Mesothelial cell of epicardium (in vitro differentiated cells): ENCODE measurements at regions not wholly inside any gene's neighbourhood (a gene's known extent, or its start where the extent isn't known, plus 50 kb on each side); places are given as distances from the start of the nearest gene placed in this dataset.

Experiments used
- DNase-seq, 2 experiments: peaks; one replicate each; pipeline ENCODE4 v3.0.0; 2021; ENCODE audit warnings: low spot score in 2 of 2; ENCODE audit not compliant: unreplicated experiment in 2 of 2
- H3K27ac Mint-ChIP-seq: 2 replicates; pipeline ENCODE4 v1.8.0; 2021; ENCODE audit warnings: mixed read lengths
- H3K27me3 Mint-ChIP-seq: 2 replicates; pipeline ENCODE4 v1.8.0; 2021; ENCODE audit warnings: low read depth, mixed read lengths
- H3K36me3 Mint-ChIP-seq: 2 replicates; pipeline ENCODE4 v1.8.0; 2021; ENCODE audit warnings: mixed read lengths
- H3K4me1 Mint-ChIP-seq: 2 replicates; pipeline ENCODE4 v1.8.0; 2021; ENCODE audit warnings: mixed read lengths
- H3K4me3 Mint-ChIP-seq: 2 replicates; pipeline ENCODE4 v1.8.0; 2021; ENCODE audit warnings: mild to moderate bottlenecking, moderate library complexity, mixed read lengths
- H3K9me3 Mint-ChIP-seq: 2 replicates; pipeline ENCODE4 v1.8.0; 2021; ENCODE audit warnings: mixed read lengths
- CTCF ChIP-seq: fragments of 200-600 bp; sonication (generic); IDR thresholded peaks from one replicate; pipeline ENCODE4 v1.5.0; 2021; ENCODE audit warnings: antibody characterized with exemption; ENCODE audit not compliant: unreplicated experiment

DNA sequence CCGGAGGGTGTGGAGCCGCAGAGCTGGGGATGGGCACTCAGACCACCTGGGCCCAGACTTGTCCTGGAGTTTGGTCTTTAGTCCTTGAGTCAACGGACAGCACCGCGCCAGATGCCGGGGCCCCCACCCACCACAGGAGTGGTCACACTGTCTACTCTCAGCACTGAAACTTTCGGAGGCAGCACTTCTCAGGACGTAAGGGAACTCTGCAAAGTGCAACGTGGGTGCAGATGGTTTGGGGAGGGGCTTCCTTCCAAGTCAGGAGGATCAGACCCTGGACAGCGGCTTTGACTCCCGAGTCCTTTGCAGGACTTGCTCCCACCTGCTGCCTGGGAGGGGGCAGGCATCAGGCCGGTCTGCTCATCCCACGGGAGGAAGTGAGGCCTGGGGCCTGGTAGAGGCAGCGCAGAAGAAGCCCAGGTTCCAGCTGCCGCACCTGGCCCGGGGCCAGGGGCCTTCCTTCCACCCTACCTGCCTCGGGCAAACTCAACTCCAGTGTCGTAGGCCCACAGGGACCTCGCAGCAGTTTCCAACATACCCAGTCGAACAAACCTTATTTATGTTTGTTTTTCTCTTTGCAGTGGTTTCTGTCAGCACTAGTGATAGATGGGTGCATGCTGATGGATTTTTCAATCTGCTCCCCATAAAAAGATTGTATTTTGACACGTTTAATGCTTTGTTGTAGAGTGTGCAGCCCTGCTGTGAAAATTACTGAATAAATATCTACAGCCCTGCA is 149.8 kb upstream of the PPP1R26 start:
- H3K27ac Mint-ChIP-seq: no peak overlapping the region
- no peaks in the 10 kb centered on the region for H3K36me3 Mint-ChIP-seq
- peaks cover 3% of the 10 kb centered on the region for H3K27me3 Mint-ChIP-seq
- no peak for TF ChIP-seq CTCF
- H3K4me3 Mint-ChIP-seq: no peak overlapping the region
- peaks cover 4% of the 10 kb centered on the region for H3K9me3 Mint-ChIP-seq
- peaks cover 7% of the 10 kb centered on the region for H3K4me1 Mint-ChIP-seq
- DNase-seq: peak in 1 of 2 experiments; percentile 39

DNA sequence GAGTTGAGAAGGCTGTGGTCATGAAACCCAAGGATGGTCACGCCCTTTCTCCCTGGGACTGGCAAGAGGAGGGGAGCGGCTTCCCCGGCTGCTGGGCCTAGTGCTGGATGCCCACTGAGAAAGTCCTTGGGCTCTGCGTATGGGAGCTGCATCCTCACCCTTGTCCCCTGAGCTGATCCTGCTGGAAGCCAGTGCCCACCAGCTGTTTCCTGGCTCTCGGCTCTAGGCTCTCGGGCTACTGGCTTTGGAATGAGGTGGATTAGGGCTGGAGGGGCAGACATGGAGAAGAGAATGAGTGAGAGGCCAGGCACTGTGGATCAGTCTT is 149.3 kb upstream of the PPP1R26 start:
- Mint-ChIP-seq H3K4me3 (no peak overlapping the region), H3K27ac (no peak overlapping the region), H3K27me3 (peaks cover 4% of the 10 kb centered on the region), H3K36me3 (no peaks in the 10 kb centered on the region), H3K9me3 (peaks cover 4% of the 10 kb centered on the region), H3K4me1 (peaks cover 7% of the 10 kb centered on the region)
- no peak for TF ChIP-seq CTCF
- peak in 1 of 2 experiments; percentile 16 for DNase-seq

GRCh38 chr9:135330685-135331590 is 148.6 kb upstream of the PPP1R26 start:
- Mint-ChIP-seq H3K4me1 (peaks cover 7% of the 10 kb centered on the region), H3K27ac (no peak overlapping the region), H3K4me3 (no peak overlapping the region), H3K27me3 (peaks cover 8% of the 10 kb centered on the region), H3K9me3 (peaks cover 4% of the 10 kb centered on the region), H3K36me3 (no peaks in the 10 kb centered on the region)
- peak in 1 of 2 experiments; percentile 19 for DNase-seq
- TF ChIP-seq CTCF: no peak

DNA sequence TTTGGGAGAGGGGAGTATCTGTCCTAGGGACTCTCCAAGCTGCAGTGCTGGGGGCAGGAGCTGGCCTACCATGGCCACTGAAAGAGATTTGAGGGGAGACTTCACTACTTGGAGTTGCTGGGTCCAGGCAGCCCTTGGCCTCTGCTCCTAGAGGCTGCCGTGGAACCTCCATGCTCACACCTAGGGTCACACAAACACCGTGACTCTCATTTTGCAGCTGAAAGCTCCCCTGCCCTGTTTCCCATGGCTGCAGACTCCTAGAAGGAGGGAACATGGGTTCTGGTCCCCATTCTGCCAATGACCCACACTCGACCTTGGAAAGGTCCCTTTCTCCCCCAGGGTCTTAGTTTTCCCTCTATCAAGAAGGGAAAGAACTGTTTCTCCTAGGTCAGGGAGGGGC is 147.1 kb upstream of the PPP1R26 start:
- no peak overlapping the region for H3K27ac Mint-ChIP-seq
- H3K9me3 Mint-ChIP-seq: peaks cover 4% of the 10 kb centered on the region
- DNase-seq: peak in 1 of 2 experiments; percentile 14
- H3K4me1 Mint-ChIP-seq: peaks cover 7% of the 10 kb centered on the region
- no peaks in the 10 kb centered on the region for H3K36me3 Mint-ChIP-seq
- no peak for TF ChIP-seq CTCF
- H3K4me3 Mint-ChIP-seq: no peak overlapping the region
- peaks cover 24% of the 10 kb centered on the region for H3K27me3 Mint-ChIP-seq

GRCh38 chr9:135332979-135333748 is 146.4 kb upstream of the PPP1R26 start:
- H3K36me3 Mint-ChIP-seq: no peaks in the 10 kb centered on the region
- H3K27me3 Mint-ChIP-seq: peaks cover 27% of the 10 kb centered on the region
- no peaks in the 10 kb centered on the region for H3K9me3 Mint-ChIP-seq
- TF ChIP-seq CTCF: no peak
- H3K4me1 Mint-ChIP-seq: peaks cover 7% of the 10 kb centered on the region
- no peak overlapping the region for H3K27ac Mint-ChIP-seq
- no peak overlapping the region for H3K4me3 Mint-ChIP-seq
- peak in 1 of 2 experiments; percentile 33 for DNase-seq
